ENCODE measurements at regions not wholly inside any gene's neighbourhood (a gene's known extent, or its start where the extent isn't known, plus 50 kb on each side); places are given as distances from the start of the nearest gene placed in this dataset.

GRCh38 chr2:131828164-131828561 lies 300.5 kb downstream of the CCDC74A start:
- Histone ChIP-seq H3K56ac (replicated peaks; ENCODE audit: insufficient read length, low read depth, low read length) (no peak overlapping the region), H3K4ac (replicated peaks; ENCODE audit: insufficient read length, low read depth, low read length) (no peak overlapping the region), H4K5ac (ENCODE audit: insufficient read length, low read depth, low read length) (no peak overlapping the region), H3K27me3 (replicated peaks in 1 of 4; ENCODE audit: control insufficient read depth in 3 of 4, extremely low read depth in 1 of 4, insufficient read depth in 3 of 4, low read length in 3 of 4) (no peaks in the 10 kb centered on the region), H2BK120ac (replicated peaks; ENCODE audit: low read depth, low read length) (no peak overlapping the region), H3K36me3 (ENCODE audit: control insufficient read depth in 2 of 4, insufficient read depth in 4 of 4, low read length in 3 of 4) (no peaks in the 10 kb centered on the region; a peak in 1 of 8 replicates), H3K4me2 (ENCODE audit: insufficient read depth in 1 of 2, low read depth in 2 of 2, low read length in 2 of 2) (no peak overlapping the region), H3K4me1 (replicated peaks in 1 of 4; ENCODE audit: control insufficient read depth in 3 of 4, insufficient read depth in 4 of 4, low read length in 3 of 4) (no peaks in the 10 kb centered on the region), H4K8ac (ENCODE audit: extremely low read depth, insufficient read depth, low read length) (no peak overlapping the region), H3K23me2 (ENCODE audit: low read depth, low read length) (no peaks in the 10 kb centered on the region), H3K4me3 (ENCODE audit: extremely low read depth in 1 of 4, insufficient read depth in 2 of 4, low read depth in 3 of 4, low read length in 4 of 4) (no peak overlapping the region), H2AK5ac (ENCODE audit: low read depth, low read length) (no peak overlapping the region), H2BK15ac (ENCODE audit: low read length) (no peak overlapping the region), H2AFZ (ENCODE audit: low read length) (no peak overlapping the region), H3K23ac (ENCODE audit: insufficient read length) (no peak overlapping the region), H3K79me2 (ENCODE audit: control insufficient read depth in 1 of 2, insufficient read depth in 2 of 2, low read length in 2 of 2) (no peaks in the 10 kb centered on the region), H3K9me3 (ENCODE audit: insufficient read depth in 2 of 2, low read depth in 1 of 2, low read length in 1 of 2) (peaks cover 0 to 28% of the 10 kb centered on the region in 2 experiments; a peak in 2 of 4 replicates), H3K14ac (ENCODE audit: insufficient read length) (no peak overlapping the region), H2BK20ac (ENCODE audit: low read length) (no peak overlapping the region), H3K9ac (replicated peaks in 1 of 4; ENCODE audit: extremely low read depth in 1 of 4, low read depth in 3 of 4, low read length in 3 of 4) (no peak overlapping the region), H3K18ac (ENCODE audit: extremely low read depth, low read length) (no peak overlapping the region), H4K20me1 (replicated peaks in 1 of 2; ENCODE audit: control insufficient read depth in 1 of 2, insufficient read depth in 2 of 2, low read length in 2 of 2) (no peaks in the 10 kb centered on the region), H3K27ac (ENCODE audit: low read depth, low read length) (no peak overlapping the region), H3K79me1 (ENCODE audit: low read depth, low read length) (no peaks in the 10 kb centered on the region), H2BK12ac (ENCODE audit: low read depth, low read length) (no peak overlapping the region), H2BK5ac (ENCODE audit: low read depth, low read length) (no peak overlapping the region), H4K91ac (replicated peaks; ENCODE audit: insufficient read length, low read length) (no peak overlapping the region)
- ChIA-PET CTCF (ENCODE audit: partially characterized antibody) (no interaction called here), POLR2A (ENCODE audit: partially characterized antibody) (no interaction called here)
- WGBS, 2 experiments (ENCODE audit: extremely low coverage in 1 of 2, insufficient coverage in 1 of 2, insufficient read length in 1 of 2, insufficient replicate concordance in 2 of 2, low coverage in 1 of 2, low lambda C conversion rate in 2 of 2, missing lambda C conversion rate in 1 of 2) = 91% methylated on average over 26 of the region's 38 CpGs; no CpG with 5 or more reads in 1 of the 2 experiments
- no peak for DNase-seq (ENCODE audit: low read depth in 1 of 2, low spot score in 2 of 2)
- no peak for FAIRE-seq
- TF ChIP-seq SP1 (IDR thresholded peaks at IDR 0.05; ENCODE audit: low read depth, low read length) (no peak), BCL11A (IDR thresholded peaks at IDR 0.05; ENCODE audit: low read depth in 2 of 2, low read length in 2 of 2) (no peak), CBX5 (IDR thresholded peaks at IDR 0.05; ENCODE audit: low read depth, low read length) (no peak), CREB1 (IDR thresholded peaks at IDR 0.05) (no peak), E2F6 (IDR thresholded peaks at IDR 0.05) (no peak), TAF7 (optimal IDR thresholded peaks at IDR 0.05; ENCODE audit: borderline replicate concordance, low read depth, low read length) (no peak), BACH1 (IDR thresholded peaks at IDR 0.05; ENCODE audit: low read length) (no peak), RAD21 (IDR thresholded peaks at IDR 0.05 in 1 of 2, conservative IDR thresholded peaks at IDR 0.05 in 1 of 2; ENCODE audit: low read depth in 2 of 2, low read length in 2 of 2) (no peak), JUN (IDR thresholded peaks at IDR 0.05; ENCODE audit: low read depth, low read length) (no peak), TBP (IDR thresholded peaks at IDR 0.05; ENCODE audit: low read depth, low read length) (no peak), NANOG (IDR thresholded peaks at IDR 0.05; ENCODE audit: insufficient read depth, low read depth, low read length, poor library complexity, severe bottlenecking) (no peak), MAX (IDR thresholded peaks at IDR 0.05) (no peak)
- TF ChIP-seq, protein P1, sequence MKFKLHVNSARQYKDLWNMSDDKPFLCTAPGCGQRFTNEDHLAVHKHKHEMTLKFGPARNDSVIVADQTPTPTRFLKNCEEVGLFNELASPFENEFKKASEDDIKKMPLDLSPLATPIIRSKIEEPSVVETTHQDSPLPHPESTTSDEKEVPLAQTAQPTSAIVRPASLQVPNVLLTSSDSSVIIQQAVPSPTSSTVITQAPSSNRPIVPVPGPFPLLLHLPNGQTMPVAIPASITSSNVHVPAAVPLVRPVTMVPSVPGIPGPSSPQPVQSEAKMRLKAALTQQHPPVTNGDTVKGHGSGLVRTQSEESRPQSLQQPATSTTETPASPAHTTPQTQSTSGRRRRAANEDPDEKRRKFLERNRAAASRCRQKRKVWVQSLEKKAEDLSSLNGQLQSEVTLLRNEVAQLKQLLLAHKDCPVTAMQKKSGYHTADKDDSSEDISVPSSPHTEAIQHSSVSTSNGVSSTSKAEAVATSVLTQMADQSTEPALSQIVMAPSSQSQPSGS (IDR thresholded peaks at IDR 0.05; ENCODE audit: low read length) = no peak
